ENCODE measurements at regions not wholly inside any gene's neighbourhood (a gene's known extent, or its start where the extent isn't known, plus 50 kb on each side); places are given as distances from the start of the nearest gene placed in this dataset.

DNA sequence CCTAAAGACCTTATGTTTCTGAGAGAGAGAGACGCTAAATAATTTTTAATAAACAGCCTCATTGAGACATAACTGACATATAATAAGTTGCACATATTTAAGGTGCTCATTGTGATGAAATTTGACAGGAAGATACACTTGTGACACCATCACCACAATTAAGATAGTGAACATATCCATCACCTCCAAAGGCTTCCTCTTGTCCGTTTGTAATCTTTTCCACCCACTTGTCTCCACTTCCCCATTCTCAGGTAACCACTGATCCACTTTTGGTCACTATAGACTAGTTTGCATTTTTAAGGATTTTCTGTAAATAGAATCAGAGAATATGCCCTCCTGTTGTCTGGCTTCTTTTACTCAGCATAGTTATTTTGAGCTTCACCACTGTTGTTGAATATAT, 195.1 kb upstream of the WDR11 start:
- no peak for DNase-seq
- H3K36me3 ChIP-seq (ENCODE audit: control insufficient read depth in 2 of 3, insufficient read depth in 3 of 3, low read length in 3 of 3), result no peaks in the 10 kb centered on the region
- no peak overlapping the region for H3K27ac ChIP-seq (ENCODE audit: low read depth in 2 of 2, low read length in 2 of 2)
- no peak overlapping the region for H3K4me3 ChIP-seq (ENCODE audit: low read length in 3 of 3)
- no peak overlapping the region for H3K9ac ChIP-seq (ENCODE audit: low read length in 3 of 3)
- H3K9me3 ChIP-seq (ENCODE audit: control insufficient read depth in 2 of 3, insufficient read depth in 1 of 3, low read length in 3 of 3), result no peaks in the 10 kb centered on the region
- intact Hi-C loops (cut with DNase I), result no loop called here
- no peaks in the 10 kb centered on the region for H3K27me3 ChIP-seq (ENCODE audit: control insufficient read depth, insufficient read depth, low read length)
- no peak for FAIRE-seq
- H3K4me1 ChIP-seq (ENCODE audit: control insufficient read depth in 2 of 3, insufficient read depth in 2 of 3, low read depth in 1 of 3, low read length in 3 of 3), result no peaks in the 10 kb centered on the region
- no peak for TF ChIP-seq CTCF (IDR thresholded peaks at IDR 0.05; ENCODE audit: borderline replicate concordance, extremely low read depth, insufficient read depth)

- no peak overlapping the region for H3K4me3 ChIP-seq (ENCODE audit: low read length in 3 of 3)
- no peak for TF ChIP-seq CTCF (IDR thresholded peaks at IDR 0.05; ENCODE audit: borderline replicate concordance, extremely low read depth, insufficient read depth)
- H3K27me3 ChIP-seq (ENCODE audit: control insufficient read depth, insufficient read depth, low read length), result no peaks in the 10 kb centered on the region
- no peak overlapping the region for H3K27ac ChIP-seq (ENCODE audit: low read depth in 2 of 2, low read length in 2 of 2)
- intact Hi-C loops (cut with DNase I), result no loop called here
- no peak overlapping the region for H3K9ac ChIP-seq (ENCODE audit: low read length in 3 of 3)
- H3K36me3 ChIP-seq (ENCODE audit: control insufficient read depth in 2 of 3, insufficient read depth in 3 of 3, low read length in 3 of 3), result no peaks in the 10 kb centered on the region
- H3K4me1 ChIP-seq (ENCODE audit: control insufficient read depth in 2 of 3, insufficient read depth in 2 of 3, low read depth in 1 of 3, low read length in 3 of 3), result no peaks in the 10 kb centered on the region
- no peaks in the 10 kb centered on the region for H3K9me3 ChIP-seq (ENCODE audit: control insufficient read depth in 2 of 3, insufficient read depth in 1 of 3, low read length in 3 of 3)
- FAIRE-seq (no peak), DNase-seq (no peak)
Measured at GRCh38 chr10:120657371-120657770, 193.8 kb upstream of the WDR11 start.

GRCh38 chr10:120658943-120659885, 191.9 kb upstream of the WDR11 start:
- no peak overlapping the region for H3K9ac ChIP-seq (ENCODE audit: low read length in 3 of 3)
- H3K27me3 ChIP-seq (ENCODE audit: control insufficient read depth, insufficient read depth, low read length), result no peaks in the 10 kb centered on the region
- FAIRE-seq (no peak), DNase-seq (no peak)
- H3K4me3 ChIP-seq (ENCODE audit: low read length in 3 of 3), result no peak overlapping the region
- intact Hi-C loops (cut with DNase I), result no loop called here
- H3K27ac ChIP-seq (ENCODE audit: low read depth in 2 of 2, low read length in 2 of 2), result no peak overlapping the region
- no peaks in the 10 kb centered on the region for H3K36me3 ChIP-seq (ENCODE audit: control insufficient read depth in 2 of 3, insufficient read depth in 3 of 3, low read length in 3 of 3)
- no peak for TF ChIP-seq CTCF (IDR thresholded peaks at IDR 0.05; ENCODE audit: borderline replicate concordance, extremely low read depth, insufficient read depth)
- H3K4me1 ChIP-seq (ENCODE audit: control insufficient read depth in 2 of 3, insufficient read depth in 2 of 3, low read depth in 1 of 3, low read length in 3 of 3), result no peaks in the 10 kb centered on the region
- H3K9me3 ChIP-seq (ENCODE audit: control insufficient read depth in 2 of 3, insufficient read depth in 1 of 3, low read length in 3 of 3), result no peaks in the 10 kb centered on the region
